ENCODE measurements at regions not wholly inside any gene's neighbourhood (a gene's known extent, or its start where the extent isn't known, plus 50 kb on each side); places are given as distances from the start of the nearest gene placed in this dataset.
"Not testable (repeated sequence)": the region's sequence is repeated elsewhere in the genome, so short reads cannot be mapped to it uniquely, and the experiment has no call there.

GRCh38 chr5:35561396-35561795 is 56.3 kb upstream of the SPEF2 start:
- no peak for DNase-seq (ENCODE audit: low read depth in 3 of 3, low spot score in 1 of 3)

GRCh38 chr5:35557748-35558147 is 59.9 kb upstream of the SPEF2 start:
- no peak for DNase-seq (ENCODE audit: low read depth in 3 of 3, low spot score in 1 of 3)

- no peak for DNase-seq (ENCODE audit: low read depth in 3 of 3, low spot score in 1 of 3)
Observed at GRCh38 chr5:35557199-35557598, 60.5 kb upstream of the SPEF2 start.

- no peak for DNase-seq (ENCODE audit: low read depth in 3 of 3, low spot score in 1 of 3)
Observed at GRCh38 chr5:35554016-35554415, 63.6 kb upstream of the SPEF2 start.

- DNase-seq (ENCODE audit: low read depth in 3 of 3, low spot score in 1 of 3), result no peak
Observed at GRCh38 chr5:35545190-35545589, 72.5 kb upstream of the SPEF2 start.

- no peak for DNase-seq (ENCODE audit: low read depth in 3 of 3, low spot score in 1 of 3)
Observed at GRCh38 chr5:35543408-35543807, 74.3 kb upstream of the SPEF2 start.

- no peak for DNase-seq (ENCODE audit: low read depth in 3 of 3, low spot score in 1 of 3)
Observed at GRCh38 chr5:35540002-35540401, 77.7 kb upstream of the SPEF2 start.

GRCh38 chr5:35538198-35538931 is 79.3 kb upstream of the SPEF2 start:
- no peak for DNase-seq (ENCODE audit: low read depth in 3 of 3, low spot score in 1 of 3)

GRCh38 chr5:35533156-35533555 is 84.5 kb upstream of the SPEF2 start:
- no peak for DNase-seq (ENCODE audit: low read depth in 3 of 3, low spot score in 1 of 3)

- not testable (repeated sequence) for DNase-seq (ENCODE audit: low read depth in 3 of 3, low spot score in 1 of 3)
Observed at GRCh38 chr5:35531553-35531952, 86.1 kb upstream of the SPEF2 start.

- no peak for DNase-seq (ENCODE audit: low read depth in 3 of 3, low spot score in 1 of 3)
Observed at GRCh38 chr5:35518104-35518503, 99.6 kb upstream of the SPEF2 start.

- no peak for DNase-seq (ENCODE audit: low read depth in 3 of 3, low spot score in 1 of 3)
Observed at GRCh38 chr5:35516271-35516670, 101.4 kb upstream of the SPEF2 start.

GRCh38 chr5:35513612-35514011 is 104.1 kb upstream of the SPEF2 start:
- DNase-seq (ENCODE audit: low read depth in 3 of 3, low spot score in 1 of 3), result no peak

GRCh38 chr5:35502206-35502605 is 115.5 kb upstream of the SPEF2 start:
- no peak for DNase-seq (ENCODE audit: low read depth in 3 of 3, low spot score in 1 of 3)

- no peak for DNase-seq (ENCODE audit: low read depth in 3 of 3, low spot score in 1 of 3)
Observed at GRCh38 chr5:35488791-35489190, 128.9 kb upstream of the SPEF2 start.

- no peak for DNase-seq (ENCODE audit: low read depth in 3 of 3, low spot score in 1 of 3)
Observed at GRCh38 chr5:35488055-35488454, 129.6 kb upstream of the SPEF2 start.

GRCh38 chr5:35487233-35488025 is 130.2 kb upstream of the SPEF2 start:
- DNase-seq (ENCODE audit: low read depth in 3 of 3, low spot score in 1 of 3), result no peak

GRCh38 chr5:35485487-35485886 is 132.2 kb upstream of the SPEF2 start:
- DNase-seq (ENCODE audit: low read depth in 3 of 3, low spot score in 1 of 3), result no peak

GRCh38 chr5:35484241-35484640 is 133.4 kb upstream of the SPEF2 start:
- no peak for DNase-seq (ENCODE audit: low read depth in 3 of 3, low spot score in 1 of 3)

- DNase-seq (ENCODE audit: low read depth in 3 of 3, low spot score in 1 of 3), result no peak
Observed at GRCh38 chr5:35483780-35484179, 133.9 kb upstream of the SPEF2 start.

- DNase-seq (ENCODE audit: low read depth in 3 of 3, low spot score in 1 of 3), result no peak
Observed at GRCh38 chr5:35483191-35483590, 134.5 kb upstream of the SPEF2 start.

- DNase-seq (ENCODE audit: low read depth in 3 of 3, low spot score in 1 of 3), result no peak
Observed at GRCh38 chr5:35482167-35482755, 135.4 kb upstream of the SPEF2 start.
